ENCODE measurements at regions not wholly inside any gene's neighbourhood (a gene's known extent, or its start where the extent isn't known, plus 50 kb on each side); places are given as distances from the start of the nearest gene placed in this dataset.

- DNase-seq, result no peak
Observed at GRCh38 chr10:130882906-130883305, 428.6 kb downstream of the TCERG1L start.

GRCh38 chr10:130884456-130884855 lies 427.1 kb downstream of the TCERG1L start:
- DNase-seq, result no peak

DNA sequence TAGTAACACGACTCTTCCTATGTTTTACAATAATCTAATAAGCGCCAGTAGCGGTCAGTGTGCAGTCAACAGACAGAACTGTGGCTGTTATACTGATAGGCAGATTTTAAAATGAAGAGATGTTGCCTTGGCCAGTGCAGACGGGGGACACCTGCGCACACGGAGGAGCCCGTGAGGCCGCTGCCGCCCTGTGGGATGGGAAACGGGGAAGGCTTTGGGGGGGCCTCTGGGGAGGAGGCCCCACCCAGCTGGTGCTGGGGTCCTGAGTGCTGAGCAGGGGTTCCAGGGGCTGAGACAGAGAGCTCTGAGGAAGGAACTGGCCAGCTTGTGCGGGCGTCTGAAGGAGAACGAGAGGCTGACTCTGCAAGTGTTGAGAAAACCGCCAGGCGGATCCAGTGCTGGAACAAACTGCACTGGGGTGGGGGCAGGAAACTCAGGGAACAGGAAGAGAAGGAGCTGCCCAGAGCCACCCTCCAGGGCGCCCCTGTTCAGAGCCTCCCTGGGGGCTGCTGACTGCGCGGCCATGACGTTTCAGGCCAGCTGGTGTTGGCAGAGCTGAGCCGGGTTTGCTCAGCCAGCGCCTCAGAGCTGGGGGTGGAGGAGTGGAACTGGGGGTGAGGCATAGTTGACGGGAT lies 426.4 kb downstream of the TCERG1L start:
- no peak for DNase-seq

DNA sequence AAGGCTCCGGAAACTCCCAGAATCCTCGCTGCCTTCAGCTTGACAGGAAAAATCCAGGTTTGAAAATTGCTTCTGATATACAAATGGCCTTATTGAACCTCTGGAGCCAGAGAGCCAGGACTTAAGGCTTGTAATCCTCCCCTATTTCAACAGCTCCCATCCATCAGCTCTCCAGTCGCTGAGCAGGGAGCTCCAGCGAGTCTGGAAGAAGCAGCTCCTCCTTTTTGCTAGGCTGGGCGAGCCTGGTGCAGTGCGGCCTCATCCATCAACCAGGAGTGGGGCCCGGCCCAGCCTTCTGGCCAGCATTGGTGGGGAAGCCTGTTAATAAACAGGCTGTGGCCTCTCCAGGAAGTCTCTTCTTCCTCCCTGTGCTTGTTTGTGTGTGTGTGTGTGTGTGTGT lies 424.4 kb downstream of the TCERG1L start:
- no peak for DNase-seq

DNA sequence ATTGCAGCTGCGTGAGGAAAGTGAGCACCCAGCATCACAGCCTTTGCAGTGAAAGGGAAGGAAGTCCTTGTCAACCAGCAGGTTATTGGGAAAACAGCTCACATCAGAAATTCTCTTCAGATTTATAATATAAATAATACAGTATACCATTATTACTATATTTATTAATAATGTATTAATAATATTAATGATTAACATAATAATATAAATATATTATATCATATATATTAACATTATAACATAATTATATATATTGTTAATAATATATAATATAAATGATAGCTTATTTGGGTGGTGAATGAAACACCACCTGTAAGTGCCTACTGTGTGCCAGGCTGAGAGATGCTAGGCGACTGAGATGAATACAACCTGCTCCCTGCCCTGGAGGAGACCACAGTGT lies 423.0 kb downstream of the TCERG1L start:
- DNase-seq, result no peak

GRCh38 chr10:130889240-130889639 lies 422.3 kb downstream of the TCERG1L start:
- DNase-seq, result no peak

GRCh38 chr10:130889780-130890179 lies 421.7 kb downstream of the TCERG1L start:
- DNase-seq, result no peak

- DNase-seq, result no peak
Observed at GRCh38 chr10:130891066-130891465, 420.5 kb downstream of the TCERG1L start.

DNA sequence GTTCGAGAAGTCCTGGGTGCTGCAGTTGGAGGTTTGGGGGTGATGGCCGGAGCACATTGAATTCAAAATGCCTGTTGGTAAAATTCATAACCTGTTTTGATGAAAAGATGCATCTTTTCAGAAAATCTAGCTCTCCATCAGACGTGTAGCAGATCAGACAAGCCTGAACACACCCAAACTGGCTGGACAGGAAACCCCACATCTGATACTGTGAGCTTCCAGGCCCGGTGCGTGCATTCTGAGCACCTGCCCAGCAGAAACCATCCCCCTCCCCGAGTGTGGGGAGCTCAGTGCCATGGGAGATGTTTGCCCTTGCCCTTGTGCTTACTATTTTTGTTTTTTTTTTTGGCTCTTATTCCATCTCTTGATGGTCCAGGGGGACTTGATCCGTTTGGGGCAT lies 417.1 kb downstream of the TCERG1L start:
- no peak for DNase-seq

GRCh38 chr10:130895161-130895560 lies 416.4 kb downstream of the TCERG1L start:
- no peak for DNase-seq

DNA sequence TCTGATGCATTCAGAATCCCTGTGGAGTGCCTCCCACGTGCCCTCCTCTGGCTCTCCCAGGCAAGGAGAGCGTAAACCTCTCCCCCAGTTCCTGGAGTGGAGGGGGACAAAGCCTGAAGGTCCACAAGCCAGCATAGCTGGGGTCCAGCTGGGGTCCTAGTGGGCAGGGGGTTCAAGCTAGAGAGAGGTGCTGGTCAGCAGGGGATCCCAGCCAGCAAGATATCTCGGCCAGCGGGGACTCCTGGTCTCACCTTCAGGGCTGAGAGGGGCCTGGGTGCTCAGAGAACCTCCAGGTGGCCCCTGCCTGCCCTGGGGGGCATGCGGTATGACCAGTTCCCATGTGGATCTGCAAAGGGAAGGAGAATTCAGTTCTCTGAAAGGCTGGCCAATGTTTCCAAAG lies 413.7 kb downstream of the TCERG1L start:
- no peak for DNase-seq

GRCh38 chr10:130898381-130898780 lies 413.1 kb downstream of the TCERG1L start:
- DNase-seq, result no peak

- no peak for DNase-seq
Observed at GRCh38 chr10:130899856-130900255, 411.7 kb downstream of the TCERG1L start.

GRCh38 chr10:130900441-130901160 lies 410.9 kb downstream of the TCERG1L start:
- no peak for DNase-seq

- DNase-seq, result no peak
Observed at GRCh38 chr10:130901311-130902165, 410.0 kb downstream of the TCERG1L start.

DNA sequence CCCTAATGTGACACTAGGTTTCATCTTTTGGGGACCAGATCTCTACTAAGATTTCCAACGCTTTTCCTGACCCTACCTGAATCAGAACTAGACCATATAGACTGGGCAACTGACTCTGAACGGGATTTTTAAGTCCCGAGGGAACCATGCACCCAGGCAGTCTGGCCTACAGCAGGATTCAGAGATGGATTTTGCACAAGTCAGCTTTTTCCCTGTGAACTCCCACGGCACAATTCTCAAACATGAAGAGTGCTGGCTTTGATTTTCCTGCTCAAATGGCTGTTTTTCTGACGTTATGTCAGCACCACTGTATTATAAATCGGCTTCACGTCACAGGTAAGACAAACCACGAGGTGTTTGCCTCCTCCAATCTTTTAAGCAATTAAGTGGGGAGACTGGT lies 409.1 kb downstream of the TCERG1L start:
- DNase-seq, result no peak

DNA sequence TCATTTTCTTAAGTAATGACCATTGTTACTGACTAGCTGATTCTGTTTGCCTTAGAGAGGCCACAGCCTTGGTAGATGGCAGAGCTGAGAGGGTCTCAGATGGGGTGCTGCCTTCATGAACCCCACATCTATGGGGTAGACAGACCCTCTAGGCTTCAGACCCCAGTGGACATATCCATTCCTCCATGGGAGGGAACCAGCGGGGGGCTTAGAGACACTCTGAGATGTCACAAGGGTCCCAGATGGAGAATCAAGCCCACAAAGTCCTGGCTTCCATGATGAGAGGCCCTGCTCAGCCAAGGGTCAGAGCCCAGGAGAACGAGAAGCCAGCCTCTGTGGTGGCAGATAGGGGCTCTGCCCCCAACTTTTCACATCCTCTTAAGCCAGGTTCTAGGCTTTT lies 408.6 kb downstream of the TCERG1L start:
- DNase-seq, result no peak

DNA sequence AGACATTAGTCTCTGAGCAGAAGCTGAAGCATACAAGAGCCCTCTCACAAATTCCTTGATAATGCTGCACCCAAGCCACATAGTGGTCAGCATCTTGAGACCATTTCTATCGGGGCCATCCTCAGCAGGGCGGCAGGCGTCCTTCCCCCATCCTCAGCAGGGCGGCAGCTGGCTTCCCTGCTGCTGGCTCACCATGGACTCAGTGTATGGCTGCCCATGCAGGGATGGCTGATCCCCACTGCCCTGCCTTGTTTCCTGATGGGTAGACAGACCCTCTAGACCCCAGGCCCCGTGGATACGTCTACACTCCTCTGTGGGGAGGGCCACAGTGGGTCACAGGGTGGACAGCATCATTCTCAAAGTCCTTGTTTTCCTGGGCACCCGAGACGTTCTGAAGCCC lies 406.8 kb downstream of the TCERG1L start:
- no peak for DNase-seq

DNA sequence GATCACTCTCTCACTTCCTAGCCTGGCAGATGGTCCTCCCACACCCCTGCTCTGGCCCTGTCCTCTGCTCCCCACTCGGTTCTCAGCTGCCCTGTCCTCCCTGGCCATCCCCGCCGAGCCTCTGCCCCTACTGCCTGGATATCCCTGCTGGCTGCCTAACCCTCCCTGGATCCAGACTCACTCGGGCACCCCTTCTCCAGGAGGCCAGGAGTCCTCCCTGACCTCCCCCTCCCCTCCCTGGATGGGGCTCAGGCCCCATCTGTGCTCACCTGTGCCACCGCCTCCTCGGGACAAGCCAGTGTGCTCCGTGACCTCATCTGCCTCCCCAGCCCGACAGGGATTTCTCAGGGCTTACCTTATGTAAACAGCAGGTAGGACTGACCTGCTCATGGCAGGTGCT lies 406.1 kb downstream of the TCERG1L start:
- no peak for DNase-seq

GRCh38 chr10:130905921-130906320 lies 405.6 kb downstream of the TCERG1L start:
- no peak for DNase-seq

DNA sequence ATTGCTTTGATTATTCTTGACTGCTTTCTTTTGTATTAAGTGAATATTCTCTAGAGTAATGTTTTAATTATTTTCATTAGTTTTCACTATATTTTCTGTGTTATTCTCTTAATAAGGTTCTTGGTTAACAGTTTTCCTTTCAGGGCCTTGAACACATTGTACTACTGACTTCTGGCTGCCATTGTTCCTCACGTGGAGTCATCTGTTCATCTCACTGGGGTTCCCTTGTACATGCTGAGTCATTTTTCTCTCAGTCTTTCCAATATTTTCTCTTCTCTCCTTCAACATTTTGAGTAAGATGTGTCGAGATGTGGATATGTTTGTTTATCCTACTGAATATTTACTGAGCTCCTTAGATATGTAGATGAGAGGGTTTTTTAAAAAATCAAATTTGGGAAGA lies 400.7 kb downstream of the TCERG1L start:
- no peak for DNase-seq

- DNase-seq, result no peak
Observed at GRCh38 chr10:130913844-130914243, 397.7 kb downstream of the TCERG1L start.

GRCh38 chr10:130914367-130914766 lies 397.2 kb downstream of the TCERG1L start:
- DNase-seq, result no peak

GRCh38 chr10:130915065-130915464 lies 396.5 kb downstream of the TCERG1L start:
- DNase-seq, result no peak

Measured in hindlimb muscle (tissue), 1 donor.